ENCODE measurements at regions not wholly inside any gene's neighbourhood (a gene's known extent, or its start where the extent isn't known, plus 50 kb on each side); places are given as distances from the start of the nearest gene placed in this dataset.
A peak's percentile ranks its signal among the peaks of the same experiment; 100 is the strongest.

- TF ChIP-seq SUZ12 (IDR thresholded peaks at IDR 0.05; ENCODE audit: low read length) (no peak), SIRT6 (IDR thresholded peaks at IDR 0.05; ENCODE audit: low read length) (no peak), SRF (IDR thresholded peaks at IDR 0.05; ENCODE audit: low read depth, low read length) (no peak), CBX5 (IDR thresholded peaks at IDR 0.05; ENCODE audit: low read depth, low read length) (no peak), POLR2AphosphoS5 (IDR thresholded peaks at IDR 0.05; ENCODE audit: low read depth, low read length) (no peak), NRF1 (IDR thresholded peaks at IDR 0.05; ENCODE audit: low read depth, low read length) (no peak), SP2 (IDR thresholded peaks at IDR 0.05; ENCODE audit: low read length) (no peak), RBBP5 (IDR thresholded peaks at IDR 0.05; ENCODE audit: borderline replicate concordance, low read depth, low read length) (no peak), CHD1 (IDR thresholded peaks at IDR 0.05; ENCODE audit: low read depth, low read length) (no peak), ATF3 (IDR thresholded peaks at IDR 0.05; ENCODE audit: insufficient read depth, low read depth, low read length) (no peak), USF2 (IDR thresholded peaks at IDR 0.05; ENCODE audit: low read length) (no peak), POU5F1 (IDR thresholded peaks at IDR 0.05; ENCODE audit: low read depth, low read length) (peak; percentile 70), KDM5A (IDR thresholded peaks at IDR 0.05; ENCODE audit: low read length) (no peak), BCL11A (IDR thresholded peaks at IDR 0.05; ENCODE audit: low read depth in 2 of 2, low read length in 2 of 2) (peak; percentile 15 to 49), POLR2A (IDR thresholded peaks at IDR 0.05; ENCODE audit: control extremely low read depth in 1 of 2, low read depth in 2 of 2, low read length in 2 of 2) (no peak), SIN3A (conservative IDR thresholded peaks at IDR 0.05 in 1 of 2, IDR thresholded peaks at IDR 0.05 in 1 of 2; ENCODE audit: low read depth in 1 of 2, low read length in 2 of 2) (no peak), KDM1A (IDR thresholded peaks at IDR 0.05; ENCODE audit: borderline replicate concordance, low read length) (no peak), SAP30 (IDR thresholded peaks at IDR 0.05; ENCODE audit: insufficient read depth, insufficient replicate concordance, low read length) (no peak), GABPA (IDR thresholded peaks at IDR 0.05; ENCODE audit: borderline replicate concordance, insufficient read depth, low read length) (no peak), RFX5 (IDR thresholded peaks at IDR 0.05; ENCODE audit: borderline replicate concordance, low read depth, low read length) (no peak), KDM4A (IDR thresholded peaks at IDR 0.05; ENCODE audit: low read depth, low read length, severe bottlenecking) (no peak), MAFK (IDR thresholded peaks at IDR 0.05; ENCODE audit: low read depth, low read length) (no peak), TCF12 (IDR thresholded peaks at IDR 0.05; ENCODE audit: low read depth, low read length) (no peak), HDAC6 (IDR thresholded peaks at IDR 0.05; ENCODE audit: low read depth, low read length) (no peak), RNF2 (IDR thresholded peaks at IDR 0.05; ENCODE audit: borderline replicate concordance, low read depth, low read length, missing control alignments, poor library complexity, severe bottlenecking) (no peak)
Observed at GRCh38 chr4:32684160-32684559, 1964.0 kb downstream of the PCDH7 start (continued).
